IPS-NIHi7 (cell line): ENCODE measurements at regions not wholly inside any gene's neighbourhood (a gene's known extent, or its start where the extent isn't known, plus 50 kb on each side); places are given as distances from the start of the nearest gene placed in this dataset.

Experiments
- DNase-seq: peaks from one replicate; pipeline ENCODE4 v3.0.0; 2012; ENCODE audit warnings: mixed read lengths; ENCODE audit errors: extremely low spot score

DNA sequence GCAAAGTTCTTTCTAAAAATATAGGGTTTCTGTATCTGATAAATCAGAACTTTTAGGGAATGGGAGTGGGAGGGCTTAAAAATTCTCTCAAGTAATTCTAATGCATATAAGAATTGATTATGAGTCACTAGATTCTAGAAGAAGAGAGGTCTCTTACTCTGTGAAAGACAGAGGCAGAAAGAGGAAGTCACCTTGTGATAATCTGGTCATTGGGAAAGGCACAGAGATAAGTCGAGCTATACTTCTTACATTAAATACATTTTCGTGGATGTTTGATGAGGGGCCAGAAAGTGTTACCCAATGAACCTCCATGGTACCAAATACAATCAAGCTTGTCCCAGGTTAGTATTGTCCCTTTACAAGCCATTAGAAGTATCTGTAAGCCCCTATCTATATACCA lies 134.4 kb downstream of the MAD2L1 start:
- DNase-seq = no peak

- DNase-seq = no peak
These were observed 136.1 kb downstream of the MAD2L1 start for GRCh38 chr4:119930546-119930945.

- DNase-seq = no peak
These were observed 144.8 kb downstream of the MAD2L1 start for GRCh38 chr4:119921830-119922229.

DNA sequence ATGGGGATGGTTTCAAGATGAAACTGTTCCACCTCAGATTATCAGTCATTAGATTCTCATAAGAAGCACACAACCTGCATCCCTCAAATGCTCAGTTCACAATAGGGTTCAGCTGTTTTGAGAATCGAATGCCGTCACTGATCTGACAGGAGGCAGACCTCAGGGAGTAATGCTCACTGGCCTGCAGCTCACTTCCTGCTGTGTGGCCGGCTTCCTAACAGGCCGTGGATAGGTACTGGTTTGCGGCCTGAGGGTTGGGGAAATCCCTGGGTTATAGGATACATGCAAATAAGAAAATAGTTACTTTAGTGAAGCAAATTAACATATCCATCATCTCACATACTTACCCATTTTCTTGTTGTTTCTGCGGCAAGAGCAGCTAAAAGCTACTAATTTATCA lies 160.4 kb downstream of the MAD2L1 start:
- no peak for DNase-seq

GRCh38 chr4:119898211-119898610 lies 168.4 kb downstream of the MAD2L1 start:
- no peak for DNase-seq

DNA sequence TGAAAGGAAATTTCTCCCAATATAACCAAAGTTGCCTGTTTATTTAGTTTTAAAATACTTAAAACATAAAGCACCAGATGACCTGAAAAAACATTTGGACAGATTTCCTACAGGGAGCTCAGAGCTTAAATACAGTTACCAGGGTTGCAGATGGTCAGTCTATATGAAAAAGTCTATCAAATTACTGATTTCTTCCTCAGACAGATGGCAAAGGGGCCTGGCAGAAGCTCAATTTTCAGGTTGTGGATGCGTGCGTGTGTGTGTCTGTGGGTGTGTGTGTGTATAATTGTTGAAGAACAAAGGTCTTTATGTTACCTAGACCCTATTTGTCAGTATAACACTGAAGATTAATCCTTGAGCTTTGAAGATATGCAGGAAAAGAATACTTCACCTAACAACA lies 169.4 kb downstream of the MAD2L1 start:
- no peak for DNase-seq

DNA sequence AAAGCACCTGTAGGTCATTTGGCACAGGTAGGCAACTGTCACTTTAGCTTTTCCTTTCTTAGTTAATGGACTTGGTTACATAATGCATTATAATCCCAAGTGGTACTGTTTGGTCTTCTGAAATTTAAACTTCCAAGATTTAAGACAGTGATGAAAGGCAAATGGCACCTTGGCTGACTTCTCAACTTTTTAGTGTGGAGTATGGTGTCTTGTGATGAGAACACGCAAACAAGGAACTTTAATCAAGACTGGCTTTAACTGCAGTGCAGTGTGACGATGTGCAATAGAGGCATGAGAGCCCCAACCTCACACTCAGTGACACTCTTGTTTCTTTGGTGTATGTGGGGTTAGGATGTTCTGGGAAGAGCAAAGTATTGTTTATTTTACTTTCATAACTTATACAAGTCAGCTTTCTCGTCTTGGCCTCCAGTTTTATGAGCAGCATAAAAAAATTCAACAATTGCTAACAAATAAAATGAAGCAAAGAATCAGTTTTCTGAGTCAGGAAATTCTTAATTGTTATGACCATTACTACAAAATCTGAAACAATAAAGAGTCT lies 171.9 kb downstream of the MAD2L1 start:
- DNase-seq = no peak

- no peak for DNase-seq
These were observed 192.8 kb downstream of the MAD2L1 start for GRCh38 chr4:119873794-119874325.

- no peak for DNase-seq
These were observed 193.5 kb downstream of the MAD2L1 start for GRCh38 chr4:119873132-119873531.

- no peak for DNase-seq
These were observed 194.2 kb downstream of the MAD2L1 start for GRCh38 chr4:119872371-119873016.

DNA sequence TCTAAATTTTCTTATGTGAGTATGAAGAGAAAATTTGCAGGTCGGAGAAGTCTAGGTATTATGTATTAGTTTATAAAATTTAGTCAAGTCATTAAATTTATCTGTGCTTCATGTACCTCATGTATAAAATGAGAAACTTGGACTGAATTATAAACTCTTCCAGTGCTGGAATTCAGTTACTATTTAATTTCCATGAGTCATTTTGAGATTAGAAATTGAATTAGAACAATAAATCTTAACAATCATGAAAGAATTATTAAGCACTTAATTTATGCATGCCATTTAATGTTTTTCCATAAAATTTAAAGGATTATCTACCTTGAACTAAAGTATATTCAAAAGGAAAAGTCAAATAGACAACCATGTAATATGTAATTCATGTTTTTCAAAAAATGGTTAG lies 195.8 kb downstream of the MAD2L1 start:
- DNase-seq = no peak

DNA sequence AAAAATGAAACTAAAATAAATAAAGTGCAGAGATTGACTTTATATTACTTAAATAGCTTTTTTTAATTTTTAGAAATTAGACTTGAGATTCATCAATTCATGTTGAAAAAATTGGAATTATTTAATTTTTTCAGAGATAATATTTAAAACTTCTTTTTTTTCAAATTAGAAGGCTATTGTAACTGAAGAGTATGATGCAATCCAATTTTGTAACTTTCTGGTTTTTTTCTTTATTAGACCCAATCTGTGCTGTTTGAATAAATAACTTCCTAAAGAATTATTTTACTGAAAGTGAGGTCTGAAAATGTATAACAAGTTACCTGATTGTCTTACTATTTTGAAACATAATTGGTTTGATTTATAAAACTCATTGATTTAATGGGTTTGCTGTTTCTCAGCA lies 200.9 kb downstream of the MAD2L1 start:
- no peak for DNase-seq

GRCh38 chr4:119865389-119865788 lies 201.3 kb downstream of the MAD2L1 start:
- DNase-seq = no peak

DNA sequence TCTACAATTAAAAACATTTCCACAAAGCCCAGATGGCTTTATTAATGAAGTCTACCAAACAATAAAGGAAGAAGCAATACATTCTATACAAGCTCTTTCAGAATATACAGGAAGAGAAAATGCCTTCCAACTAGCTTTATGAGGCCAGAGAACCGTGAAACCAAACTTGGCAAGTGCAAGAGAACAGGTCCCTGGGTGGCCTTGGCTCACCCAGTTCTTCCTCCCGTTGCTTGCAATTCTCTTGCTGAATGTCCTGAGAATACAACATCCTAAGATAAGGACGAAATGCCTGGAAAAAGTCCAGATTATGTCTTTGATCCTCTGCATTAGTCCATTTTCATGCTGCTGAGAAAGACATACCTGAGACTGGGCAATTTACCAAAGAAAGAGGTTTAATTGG lies 204.9 kb downstream of the MAD2L1 start:
- no peak for DNase-seq

GRCh38 chr4:119858176-119858575 lies 208.5 kb downstream of the MAD2L1 start:
- DNase-seq = no peak

GRCh38 chr4:119854364-119854763 lies 212.3 kb downstream of the MAD2L1 start:
- no peak for DNase-seq

DNA sequence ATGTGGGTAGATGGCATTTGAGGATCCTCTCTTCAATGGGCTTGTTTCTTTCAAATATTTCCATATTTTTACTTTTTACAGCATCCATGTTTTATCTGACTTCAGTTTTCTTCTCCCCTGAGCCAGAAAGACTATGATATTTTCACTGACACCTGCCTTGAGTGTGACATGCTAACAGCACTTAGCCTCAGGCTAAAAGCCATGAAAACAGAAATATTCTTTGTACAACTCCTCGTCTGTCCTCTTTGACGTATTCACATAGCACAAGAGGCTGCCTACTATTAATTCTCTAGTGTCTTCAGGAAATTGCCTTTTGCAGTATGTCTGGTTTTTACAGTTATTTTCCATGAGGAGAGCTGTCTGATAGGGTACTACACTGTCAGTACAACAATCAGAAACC lies 215.0 kb downstream of the MAD2L1 start:
- DNase-seq = no peak

DNA sequence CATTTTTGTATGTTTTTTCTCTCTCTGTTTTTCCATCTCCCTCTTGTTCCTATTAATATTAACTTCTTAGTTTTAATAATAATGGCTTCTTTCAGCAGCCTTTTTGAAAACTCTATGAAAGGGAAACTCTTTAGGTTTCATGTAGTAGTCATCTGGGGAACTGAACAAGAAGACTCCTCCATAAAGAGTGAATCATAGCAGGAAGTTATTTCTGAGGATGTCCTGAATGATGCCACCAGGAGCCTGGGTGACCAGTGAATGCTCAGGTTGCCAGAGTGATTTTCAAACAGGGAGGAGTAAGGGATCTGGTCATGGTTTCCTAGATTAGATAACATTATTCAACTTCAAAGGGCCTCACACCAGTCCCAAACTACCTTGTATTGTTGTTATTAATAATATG lies 212.8 kb upstream of the PDE5A start:
- DNase-seq = no peak

- no peak for DNase-seq
These were observed 207.0 kb upstream of the PDE5A start for GRCh38 chr4:119835613-119835910.

DNA sequence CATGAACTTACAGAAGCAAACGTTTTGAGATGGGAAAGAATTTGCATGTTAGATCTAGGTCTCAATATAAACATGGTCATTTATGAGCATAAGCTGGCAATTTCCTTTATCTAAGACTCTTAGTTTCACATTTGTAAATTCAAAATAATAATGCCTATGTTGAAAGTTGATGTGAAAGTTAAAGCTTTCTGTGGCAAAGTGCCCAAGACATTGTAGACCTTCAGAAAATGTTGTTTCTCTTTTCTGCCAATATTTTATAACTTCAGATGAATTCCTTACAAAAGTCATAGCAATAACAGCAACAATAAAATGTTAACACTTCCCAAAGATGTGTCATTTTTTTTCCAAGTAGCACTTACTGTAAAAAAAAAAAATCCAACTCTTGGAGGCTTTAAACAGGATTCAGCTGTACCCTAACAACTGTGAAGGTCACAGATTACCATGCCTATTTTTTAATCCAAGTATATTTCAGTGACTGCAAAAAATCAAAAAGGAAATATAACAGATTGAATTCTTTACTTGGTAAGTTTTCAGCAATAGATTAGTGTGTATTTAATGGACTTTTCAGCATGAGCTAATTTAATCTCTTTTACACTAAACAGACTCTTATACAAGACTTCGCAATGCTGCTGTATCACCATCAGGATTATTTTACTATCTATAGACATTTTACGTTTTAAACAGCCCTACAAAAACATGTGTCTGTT lies 206.5 kb upstream of the PDE5A start:
- no peak for DNase-seq

- DNase-seq = no peak
These were observed 205.0 kb upstream of the PDE5A start for GRCh38 chr4:119833611-119834010.

DNA sequence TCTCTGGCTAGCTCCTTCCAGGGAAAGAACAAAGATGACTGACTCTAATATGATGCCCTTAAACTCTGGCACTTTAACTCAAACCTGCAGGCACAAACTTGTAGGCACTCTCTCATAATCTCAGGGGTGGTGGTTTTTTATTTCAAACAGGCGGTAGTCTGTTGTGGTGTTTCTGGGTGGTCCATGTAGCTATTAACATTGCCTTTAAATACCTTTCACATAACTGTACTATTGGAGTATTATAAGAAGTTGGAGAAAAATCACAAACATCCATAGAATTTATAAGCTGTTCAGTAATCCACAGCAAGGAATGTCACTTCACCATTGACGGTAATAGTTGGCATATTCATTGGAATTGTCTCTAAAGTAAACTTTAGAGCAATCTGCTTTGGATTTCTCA lies 204.2 kb upstream of the PDE5A start:
- DNase-seq = no peak

DNA sequence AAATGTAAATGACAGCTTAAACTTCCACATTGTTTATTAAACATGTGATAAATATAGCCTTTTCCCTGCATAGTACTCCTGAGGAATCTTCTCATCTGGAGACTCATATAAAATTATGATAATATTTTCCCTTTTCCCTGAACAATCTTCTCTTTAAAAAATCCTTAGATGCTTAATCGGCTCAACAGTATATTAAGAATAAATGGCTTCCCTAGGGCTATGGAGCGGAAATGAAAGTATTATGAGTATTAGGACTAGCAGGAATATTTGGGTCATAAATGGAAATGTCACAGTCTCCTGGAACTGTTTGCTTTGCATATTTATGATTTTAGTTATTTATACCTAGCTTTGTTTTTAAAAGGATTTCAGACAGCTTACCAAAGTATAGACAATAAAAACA lies 200.7 kb upstream of the PDE5A start:
- no peak for DNase-seq
